ENCODE measurements at regions not wholly inside any gene's neighbourhood (a gene's known extent, or its start where the extent isn't known, plus 50 kb on each side); places are given as distances from the start of the nearest gene placed in this dataset.

DNA sequence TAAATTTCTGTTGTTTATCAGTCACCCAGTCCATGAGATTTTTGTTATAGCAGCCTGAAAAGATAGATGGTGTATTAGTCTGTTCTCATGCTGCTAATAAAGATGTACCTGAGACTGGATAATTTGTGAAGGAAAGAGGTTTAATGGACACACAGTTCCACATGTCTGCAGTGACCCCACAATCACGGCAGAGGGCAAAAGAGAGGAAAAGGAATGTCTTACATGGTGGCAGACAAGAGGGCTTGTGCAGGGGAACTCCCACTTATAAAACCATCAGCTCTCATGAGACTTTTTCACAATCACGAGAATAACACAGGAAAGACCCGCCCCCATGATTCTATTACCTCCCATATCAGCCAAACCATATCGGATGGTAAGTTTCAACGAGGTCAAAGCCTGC lies 309.2 kb downstream of the LIG4 start:
- peak; percentile 37 for DNase-seq

DNA sequence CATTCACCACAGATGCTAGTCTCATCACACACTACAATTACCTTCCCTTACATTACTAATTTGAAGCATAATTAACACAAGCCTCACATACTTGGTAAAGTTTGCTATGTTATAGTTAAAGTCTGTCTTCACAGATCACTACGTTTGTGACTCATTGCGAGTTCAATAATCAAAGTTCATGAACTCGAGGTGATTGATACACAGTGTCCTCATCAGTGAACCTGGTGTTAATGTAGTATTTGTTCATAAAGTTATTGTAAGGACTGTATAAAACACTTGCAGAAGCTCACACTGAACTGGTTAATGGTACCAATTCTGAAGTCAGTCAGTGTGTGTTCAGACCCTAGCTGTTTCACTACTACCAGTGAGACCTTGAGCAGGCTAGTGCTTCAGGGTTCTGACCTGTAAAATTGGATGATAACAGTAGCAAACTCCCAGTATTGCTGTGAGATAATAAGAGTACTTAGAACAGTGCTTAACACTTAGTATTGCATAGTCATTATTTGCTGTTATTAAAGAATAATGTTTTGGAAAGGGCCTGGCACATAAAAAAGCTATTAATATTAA lies 313.3 kb downstream of the LIG4 start:
- no peak for DNase-seq

DNA sequence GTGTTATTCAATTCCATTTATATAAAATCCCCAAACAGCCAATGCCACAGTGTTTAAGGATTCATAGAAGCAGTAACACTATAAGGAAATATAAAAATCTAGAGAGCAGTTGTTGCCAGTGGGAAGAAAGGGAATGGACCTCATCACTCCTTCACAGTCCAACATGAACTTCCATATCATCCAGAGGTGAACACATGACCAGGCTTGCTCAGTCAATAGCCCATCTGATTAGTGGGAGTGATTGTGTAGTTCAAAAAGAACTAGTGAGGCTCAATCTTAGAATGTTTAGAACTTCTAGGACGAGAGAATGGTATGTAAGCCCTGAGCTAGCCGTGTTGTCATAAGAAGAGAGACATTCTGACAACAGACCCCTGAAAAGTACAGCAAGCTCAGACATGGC lies 314.1 kb downstream of the LIG4 start:
- no peak for DNase-seq

DNA sequence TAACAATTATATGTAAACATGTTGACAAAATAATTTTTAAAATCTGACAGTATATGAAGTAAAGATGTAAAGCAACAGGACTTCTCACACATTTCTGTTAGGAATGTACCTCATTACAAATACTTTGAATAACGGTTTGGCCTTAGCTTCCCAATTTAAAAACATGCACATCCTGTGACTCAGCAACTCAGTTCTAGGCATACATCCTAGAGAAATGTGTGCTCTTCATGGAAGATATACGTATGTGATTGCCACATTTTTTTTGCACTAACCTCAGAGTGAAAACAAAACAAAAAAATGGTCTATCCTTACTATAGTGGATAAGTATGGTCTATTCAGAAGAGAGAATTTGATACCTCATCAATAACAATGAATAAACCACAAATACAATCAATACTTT lies 314.6 kb downstream of the LIG4 start:
- DNase-seq: no peak

DNA sequence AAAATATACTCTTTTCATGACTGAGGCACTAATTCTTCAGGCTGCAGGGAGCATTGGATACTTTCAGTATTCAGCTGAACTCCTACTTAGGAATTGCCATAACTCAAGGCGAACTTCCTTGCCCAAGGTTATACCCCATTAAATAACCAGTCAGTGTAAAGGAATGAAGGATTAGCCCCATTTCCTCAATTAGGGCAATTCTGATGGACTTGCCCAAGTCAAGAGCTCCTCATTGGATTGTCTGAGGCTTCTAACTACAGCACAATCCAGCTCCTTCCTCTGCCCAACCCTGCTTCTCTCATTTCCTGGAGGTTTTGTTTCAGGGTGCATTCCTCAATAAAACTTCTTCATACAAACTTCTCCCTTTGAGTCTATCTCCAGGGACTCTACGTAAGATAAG lies 329.2 kb downstream of the LIG4 start:
- DNase-seq: no peak

DNA sequence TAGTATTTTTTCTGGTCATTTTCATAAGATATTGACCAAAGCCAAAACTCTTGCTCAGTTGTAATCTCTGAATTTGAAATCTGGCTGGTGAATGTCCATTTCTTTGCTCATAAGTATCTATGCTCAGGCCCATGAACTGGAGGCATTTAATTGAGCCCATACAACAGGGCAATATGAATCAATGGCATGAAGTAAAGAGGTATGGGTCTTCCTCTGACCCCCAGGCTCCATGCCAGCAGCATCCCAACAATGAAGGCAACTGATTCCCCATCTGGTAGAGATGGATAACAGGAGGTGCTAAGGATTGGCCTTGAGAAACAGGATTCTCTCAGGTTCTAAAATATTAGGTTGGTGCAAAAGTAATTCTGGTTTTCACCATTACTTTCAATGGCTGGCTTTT lies 330.8 kb downstream of the LIG4 start:
- no peak for DNase-seq

DNA sequence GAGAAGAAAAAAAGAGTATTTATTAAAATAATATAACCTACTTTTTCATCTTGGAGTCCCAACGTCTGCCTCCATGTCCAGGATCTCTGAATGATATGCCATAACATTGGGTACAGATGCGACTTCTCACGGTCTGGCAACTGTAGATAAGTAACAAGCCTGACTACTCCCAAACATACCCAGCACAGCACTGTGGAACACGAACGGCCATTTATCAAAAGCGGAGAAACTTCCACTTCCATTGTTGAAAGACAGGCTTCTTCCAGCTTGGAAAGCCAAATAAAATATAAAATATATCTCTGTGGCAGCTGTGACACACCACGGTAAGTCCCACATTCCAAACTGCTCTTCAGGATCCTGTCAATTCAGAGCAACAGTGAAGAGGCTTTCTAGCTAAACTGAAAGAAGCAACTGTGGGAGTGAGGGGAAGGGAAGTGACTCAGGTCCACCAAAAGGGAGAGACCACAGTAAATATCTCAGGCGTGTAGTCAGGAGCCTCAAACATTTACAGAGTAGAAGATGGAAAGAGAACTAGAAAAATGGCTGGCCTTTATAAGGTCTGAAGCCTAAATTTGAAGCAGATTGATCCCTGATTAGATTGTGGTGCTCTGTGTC lies 331.7 kb downstream of the LIG4 start:
- DNase-seq: no peak

DNA sequence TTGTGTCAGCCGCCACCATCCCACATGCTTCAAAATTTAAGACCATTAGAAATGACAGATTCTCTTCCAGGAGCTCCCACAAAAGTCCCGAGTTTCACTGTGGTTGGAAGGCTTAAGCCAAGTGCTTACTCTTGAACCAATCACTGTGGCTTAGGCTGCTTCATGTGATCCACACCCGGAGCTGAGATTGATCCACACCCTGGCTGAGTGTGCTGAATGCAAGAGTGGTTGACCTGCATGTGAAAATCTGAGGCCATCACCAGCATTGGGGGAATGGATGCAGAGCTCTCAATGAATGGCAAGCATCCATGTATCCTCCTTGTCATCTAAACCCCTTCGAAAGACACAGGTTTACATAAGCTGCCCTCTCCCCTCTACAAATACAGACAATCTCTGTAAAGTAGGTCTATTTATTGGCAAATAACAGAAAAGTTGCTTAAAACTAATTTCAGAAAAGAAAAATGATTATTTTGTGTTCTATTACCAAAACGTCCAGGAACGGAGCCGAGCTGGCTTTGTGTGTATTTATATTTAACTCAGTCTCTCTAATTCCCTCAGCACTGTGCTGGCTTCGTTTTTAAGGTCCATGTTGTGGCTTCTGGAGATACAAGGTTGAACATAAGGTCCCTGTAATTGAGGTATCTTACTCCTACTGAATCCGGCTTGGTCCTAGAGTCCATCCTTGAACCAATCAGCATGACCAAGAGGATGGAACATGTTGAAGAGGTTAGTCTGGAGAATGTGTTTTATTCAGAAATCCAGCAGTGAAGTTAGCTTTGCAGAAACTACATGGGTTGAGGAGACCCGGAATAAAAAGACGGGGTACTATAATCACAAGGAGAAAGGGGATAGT lies 332.4 kb downstream of the LIG4 start:
- no peak for DNase-seq

DNA sequence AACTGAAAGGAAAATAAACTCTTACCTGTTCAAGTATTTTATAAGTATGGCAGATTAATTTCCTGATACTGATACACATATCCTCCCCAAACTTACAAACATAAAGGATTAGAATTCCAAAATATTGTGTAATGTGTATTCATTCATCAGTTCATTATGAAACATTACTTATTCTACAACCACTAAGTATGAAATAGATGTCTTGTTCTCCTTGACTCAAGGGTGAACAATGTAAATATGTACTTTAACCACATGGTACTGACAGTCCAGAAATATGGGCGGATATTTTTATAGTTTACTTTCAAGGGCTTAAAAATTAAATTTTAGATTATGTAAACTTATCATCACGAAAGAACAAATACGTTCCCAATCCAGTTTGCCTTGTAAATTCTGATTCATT lies 334.0 kb downstream of the LIG4 start:
- DNase-seq: no peak

DNA sequence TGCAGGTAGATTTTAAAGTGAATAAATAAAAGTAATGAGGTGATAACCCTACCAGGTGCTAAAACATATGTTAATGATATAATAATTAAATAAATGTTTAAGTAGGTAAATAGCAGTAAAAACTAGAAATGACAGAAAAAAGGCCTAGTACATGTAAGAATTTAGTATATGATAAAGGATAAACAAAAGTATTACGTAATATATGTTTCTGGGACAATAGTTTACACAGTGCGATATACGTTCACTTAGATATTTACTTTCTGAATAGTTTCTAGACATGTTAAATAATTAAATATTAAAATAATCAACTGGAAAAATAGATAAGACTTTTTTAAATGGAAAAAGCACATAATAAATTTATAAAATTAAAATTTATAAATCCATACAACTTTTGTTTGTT lies 340.9 kb downstream of the LIG4 start:
- no peak for DNase-seq

DNA sequence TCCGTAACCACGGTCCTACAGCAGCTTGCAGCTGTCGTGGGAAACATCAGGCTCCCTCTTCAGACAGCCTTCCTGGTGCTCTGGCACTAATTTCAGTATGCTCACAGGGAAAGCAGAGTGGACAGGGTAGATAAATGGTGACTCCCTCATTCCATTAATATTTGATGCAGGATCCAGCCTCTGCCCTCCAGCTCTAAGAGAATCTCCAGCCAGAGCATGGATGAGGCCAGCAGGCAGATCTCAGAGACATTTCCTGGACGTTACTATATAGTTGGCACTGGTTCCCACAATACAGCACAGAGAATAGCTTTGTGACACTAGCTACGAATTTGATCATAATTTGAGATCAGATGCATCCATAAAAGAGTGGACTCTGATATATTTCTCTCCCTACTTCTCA lies 341.4 kb downstream of the LIG4 start:
- no peak for DNase-seq

DNA sequence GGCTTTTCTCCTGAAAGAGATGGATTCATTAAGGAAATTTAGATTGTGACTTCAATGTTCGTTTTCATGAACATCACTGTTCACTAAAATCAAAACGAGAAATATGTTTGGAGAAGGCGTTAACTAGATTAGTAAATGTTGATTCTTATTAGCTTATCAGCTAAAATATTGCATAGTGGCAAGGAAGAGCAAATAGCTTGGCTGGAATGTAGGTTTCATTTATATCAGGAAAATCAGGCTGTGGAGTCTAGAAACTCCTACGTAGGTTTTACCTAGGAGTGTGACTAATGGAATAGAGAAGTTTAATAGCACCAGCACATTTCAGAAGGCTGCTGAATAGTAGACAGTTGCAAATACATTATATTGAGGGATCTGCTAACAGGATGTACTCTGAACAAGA lies 344.9 kb downstream of the LIG4 start:
- no peak for DNase-seq

DNA sequence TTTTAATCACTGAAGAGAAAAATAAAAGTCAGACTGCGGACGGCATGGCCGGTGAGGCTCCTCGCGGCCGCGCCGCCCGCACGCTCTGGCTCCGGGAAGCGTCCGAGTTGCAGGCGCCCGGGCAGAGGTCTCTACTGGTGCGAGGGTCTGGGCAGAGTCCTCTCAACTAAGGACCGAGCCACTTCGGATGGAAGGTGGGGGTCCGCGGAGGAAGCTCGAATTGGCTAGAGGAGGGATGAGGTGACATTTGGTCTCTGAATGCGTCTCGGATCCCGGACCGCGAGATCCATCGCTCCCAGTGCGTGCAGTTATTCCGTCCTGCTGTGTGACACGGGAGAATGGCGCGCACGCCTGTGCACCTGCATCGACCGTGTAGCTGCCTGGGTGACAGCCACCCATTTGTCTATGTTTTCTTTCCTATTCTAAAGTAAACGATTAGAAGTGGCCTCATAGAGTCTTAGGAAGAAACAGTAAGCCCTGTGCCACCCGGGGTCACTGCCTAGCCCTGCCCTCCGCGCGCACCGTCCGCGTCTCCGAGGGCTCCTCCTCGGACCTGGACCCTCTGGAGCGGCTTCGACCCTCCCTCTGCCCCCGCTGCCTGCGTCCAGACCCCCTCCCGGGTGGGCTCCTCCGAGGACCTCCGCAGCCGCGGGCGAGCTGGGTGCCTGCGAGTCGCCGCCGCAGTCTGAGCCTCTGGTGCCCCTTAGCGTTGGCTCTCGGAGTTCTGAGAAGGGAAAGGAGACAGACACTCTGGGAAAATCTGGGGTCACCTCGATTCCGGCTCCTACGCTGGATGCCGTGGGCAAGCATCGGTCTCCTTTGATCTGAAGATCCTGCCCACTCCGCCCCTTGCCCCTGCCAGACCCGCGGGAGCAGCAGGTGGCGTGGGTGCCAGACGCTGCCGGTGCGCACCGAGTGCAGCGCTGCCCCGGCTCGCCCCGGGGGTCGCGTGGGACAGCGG lies 347.4 kb downstream of the LIG4 start:
- peak; percentile 92 for DNase-seq

DNA sequence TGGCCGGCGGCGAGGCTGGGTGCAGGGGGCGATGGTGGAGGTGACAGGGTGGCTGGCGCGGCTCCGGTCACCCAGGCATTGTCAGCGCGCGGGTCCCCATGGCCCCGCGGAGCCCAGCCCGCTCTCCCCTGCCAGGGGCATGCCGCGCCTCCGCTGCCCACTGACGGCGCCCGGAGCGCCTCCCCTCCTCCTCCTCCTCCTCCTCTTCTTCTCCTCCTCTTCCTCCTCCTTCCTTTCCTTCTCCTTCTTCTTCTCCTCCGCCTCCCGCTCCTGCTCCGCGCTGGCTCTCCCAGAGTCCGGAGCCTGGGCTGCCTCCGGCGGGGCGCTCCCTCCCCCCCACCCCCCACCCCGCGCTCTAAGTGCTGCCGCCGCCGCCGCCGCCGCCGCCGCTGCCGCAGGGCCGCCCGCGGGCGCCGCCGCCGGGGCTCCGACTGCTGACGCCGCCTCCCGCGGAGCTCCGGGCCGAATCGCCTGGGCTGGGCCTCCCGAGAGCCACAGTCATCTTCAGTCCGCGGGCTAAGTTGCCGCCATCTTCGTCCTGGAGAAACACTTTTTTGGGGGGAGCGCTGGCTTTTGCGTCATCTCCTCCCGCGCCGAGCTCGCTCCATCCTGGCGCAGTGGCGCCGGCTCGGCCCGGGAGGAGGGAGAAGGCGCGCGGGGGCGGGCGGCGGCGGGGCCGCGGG lies 348.3 kb downstream of the LIG4 start:
- peak; percentile 57 for DNase-seq

DNA sequence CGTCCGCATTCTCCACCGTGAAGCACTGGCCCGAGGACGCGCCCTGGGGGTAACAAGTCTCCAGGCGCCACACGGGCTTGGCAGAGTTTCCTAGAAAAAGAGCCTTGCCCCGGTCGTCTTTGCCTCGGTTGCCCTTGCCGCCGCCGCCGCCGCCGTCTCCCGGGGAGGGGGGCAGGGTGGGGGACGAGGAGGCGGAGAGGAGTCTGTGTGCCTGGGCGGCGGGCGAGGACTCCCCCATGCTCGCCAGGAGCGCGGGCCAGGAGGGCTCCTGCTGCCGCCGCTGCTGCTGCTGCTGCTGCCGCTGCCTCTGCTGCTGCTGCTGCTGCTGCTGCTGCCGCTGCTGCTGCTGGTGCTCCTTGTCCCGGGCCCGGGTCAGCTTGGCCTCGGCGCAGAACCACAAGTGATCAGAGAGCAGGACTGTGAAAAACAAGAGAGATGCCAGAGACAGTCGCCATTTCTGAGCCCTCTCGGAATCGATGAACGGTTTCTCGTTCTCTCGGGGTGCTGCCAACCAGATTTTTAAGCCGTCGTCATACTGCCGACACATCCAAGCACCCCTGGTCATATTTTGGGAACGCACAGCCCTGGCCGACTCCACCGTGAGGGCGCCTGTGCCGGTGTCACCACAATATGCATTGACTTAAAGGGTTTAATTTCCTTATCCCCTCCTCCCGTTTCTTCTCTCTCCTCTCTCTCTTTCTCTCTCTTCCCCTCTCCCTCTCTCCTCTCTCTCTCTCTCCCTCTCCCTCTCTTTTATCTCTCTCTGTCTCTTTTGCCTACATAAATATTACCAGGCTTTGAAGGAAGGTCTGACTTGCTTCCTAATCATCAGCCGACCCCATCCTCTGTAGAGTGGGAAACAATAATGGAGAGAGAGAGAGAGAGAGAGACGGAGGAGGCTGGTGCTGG lies 349.1 kb downstream of the LIG4 start:
- DNase-seq: peak; percentile 62

DNA sequence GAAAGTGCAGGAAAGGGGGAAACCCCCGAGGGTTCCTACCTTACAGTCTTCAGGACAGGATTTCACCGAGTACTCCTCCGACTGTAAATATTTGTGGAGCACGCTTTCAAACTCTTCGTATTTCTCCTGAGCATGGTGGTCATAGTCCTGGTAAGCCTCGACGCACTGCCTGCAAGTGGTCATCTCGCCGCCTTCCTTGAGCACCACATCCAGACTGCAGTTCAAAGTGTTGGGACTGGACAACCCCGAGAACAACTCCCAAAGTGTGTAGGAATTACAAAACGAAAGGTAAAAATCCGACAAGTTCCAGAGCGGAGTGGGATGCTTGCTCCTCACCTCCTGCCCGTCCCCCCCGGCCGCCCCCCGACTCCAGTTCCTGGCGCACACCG lies 349.7 kb downstream of the LIG4 start:
- DNase-seq: peak; percentile 68

DNA sequence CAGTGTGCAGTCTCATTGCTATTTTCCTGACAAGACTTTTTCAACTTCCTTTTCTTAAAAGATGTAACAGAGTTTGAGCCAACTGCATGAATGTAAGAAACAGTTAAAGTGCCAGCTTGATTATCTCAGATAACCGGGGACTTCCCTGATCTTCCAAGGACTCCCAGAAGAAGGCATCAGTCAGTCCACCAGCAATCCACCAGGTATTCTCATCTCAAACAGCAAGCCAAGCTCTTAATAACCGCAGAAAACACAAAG lies 350.1 kb downstream of the LIG4 start:
- peak; percentile 81 for DNase-seq

DNA sequence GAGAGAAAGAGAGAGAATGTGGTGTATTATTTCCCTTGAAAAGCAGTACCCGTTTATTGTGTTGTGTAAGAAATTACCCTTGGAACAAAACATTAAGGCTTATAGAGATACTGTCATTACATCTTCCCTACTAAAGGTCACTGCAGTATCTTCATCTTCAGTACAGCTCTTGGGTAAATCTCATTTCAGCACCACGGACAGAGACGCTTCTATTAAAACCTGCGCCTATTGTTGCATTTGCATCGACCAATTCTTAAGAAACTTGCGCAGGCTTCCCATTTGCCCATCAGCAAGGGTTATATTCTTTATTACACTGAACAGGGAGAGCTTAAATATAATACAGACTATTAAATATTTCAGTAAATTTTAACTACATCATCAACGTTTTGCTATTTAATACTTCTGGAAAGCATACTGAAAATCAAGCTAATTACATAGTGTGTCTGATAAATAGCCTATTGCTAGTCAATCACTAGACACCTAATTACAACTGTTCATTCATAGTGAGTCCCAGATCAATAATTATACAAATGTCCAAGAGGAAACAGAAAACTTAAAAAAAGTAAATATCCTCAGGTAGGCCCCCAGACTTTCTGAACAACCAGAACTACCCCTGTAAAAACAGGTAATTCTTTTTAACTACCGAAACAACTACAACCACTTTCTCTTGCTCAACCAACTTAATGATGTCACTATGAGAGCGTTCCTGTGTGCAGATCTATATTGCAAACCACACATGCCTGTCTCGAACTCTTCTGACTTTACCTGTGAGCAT lies 350.6 kb downstream of the LIG4 start:
- peak; percentile 81 for DNase-seq

DNA sequence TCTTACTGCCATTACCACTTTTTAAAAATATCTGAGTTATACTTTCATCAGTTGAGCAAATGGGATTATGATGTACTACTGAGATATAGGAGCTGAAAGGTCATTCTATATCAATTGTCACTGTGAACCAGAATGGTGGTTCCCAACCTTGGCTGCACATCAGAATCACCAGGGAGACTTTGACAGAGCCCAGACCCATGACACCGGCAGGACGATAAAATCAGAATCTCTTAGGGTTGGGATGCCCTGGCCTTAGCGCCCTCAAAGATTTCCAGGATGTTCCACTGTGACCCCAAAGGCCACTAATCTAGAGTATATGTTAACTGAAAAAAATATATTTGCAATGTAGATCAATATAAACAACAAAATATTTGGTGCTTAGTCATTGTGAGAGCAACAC lies 355.1 kb downstream of the LIG4 start:
- DNase-seq: no peak

DNA sequence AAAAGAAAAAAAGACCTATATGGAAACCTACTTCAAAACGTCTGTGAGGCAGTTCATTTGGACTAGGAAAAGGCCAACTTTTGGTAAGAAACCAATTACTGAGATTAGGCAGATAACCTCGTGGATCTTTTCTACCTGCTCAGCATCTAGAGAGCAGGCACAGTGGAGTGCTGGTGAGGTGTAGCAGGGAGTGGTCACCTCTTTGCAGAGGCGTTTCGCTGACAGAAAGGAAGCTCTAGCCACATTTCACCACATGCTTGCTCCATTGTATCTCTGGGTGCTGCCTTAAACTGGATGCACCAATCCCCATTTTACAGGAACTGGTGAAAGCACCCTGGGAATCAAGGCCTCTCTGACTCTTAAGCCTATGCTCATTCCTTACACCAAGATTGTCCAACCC lies 360.5 kb downstream of the LIG4 start:
- no peak for DNase-seq

DNA sequence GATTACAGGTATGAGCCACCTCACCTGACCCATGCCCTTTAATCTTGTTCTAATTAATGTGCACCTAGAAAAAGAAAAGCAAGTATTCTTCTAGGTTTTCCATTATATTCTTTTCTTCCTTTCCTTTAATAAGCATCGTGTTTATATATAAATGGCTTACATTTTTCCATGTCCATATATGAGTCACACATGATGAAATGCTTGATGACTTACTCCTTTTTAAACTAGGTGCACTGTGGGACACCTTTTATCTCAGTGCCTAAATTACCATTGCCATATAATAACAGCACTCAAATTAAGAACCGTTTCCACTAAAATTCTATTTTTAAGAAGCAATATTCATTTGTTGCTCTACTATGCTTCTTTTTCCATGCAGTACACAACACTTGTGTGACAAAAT lies 363.3 kb downstream of the LIG4 start:
- DNase-seq: no peak
